HG03095 (cell line): ENCODE measurements at regions not wholly inside any gene's neighbourhood (a gene's known extent, or its start where the extent isn't known, plus 50 kb on each side); places are given as distances from the start of the nearest gene placed in this dataset.

Experiments used
- ATAC-seq: cut with Tn5 transposase; IDR thresholded peaks from one replicate; pipeline ENCODE4 v1.9.1; 2021; ENCODE audit warnings: moderate library complexity; ENCODE audit not compliant: unreplicated experiment

GRCh38 chr9:129390541-129390940, 212.5 kb upstream of the IER5L start:
- no peak for ATAC-seq

GRCh38 chr9:129387822-129388221, 209.8 kb upstream of the IER5L start:
- ATAC-seq, result no peak

- ATAC-seq, result no peak
Observed at GRCh38 chr9:129386812-129387177, 208.7 kb upstream of the IER5L start.

- ATAC-seq, result no peak
Observed at GRCh38 chr9:129385211-129385934, 207.3 kb upstream of the IER5L start.

- ATAC-seq, result no peak
Observed at GRCh38 chr9:129384491-129385210, 206.6 kb upstream of the IER5L start.

- ATAC-seq, result peak; percentile 84
Observed at GRCh38 chr9:129383561-129384490, 205.8 kb upstream of the IER5L start.

- peak; percentile 20 for ATAC-seq
Observed at GRCh38 chr9:129383019-129383560, 205.0 kb upstream of the IER5L start.

- no peak for ATAC-seq
Observed at GRCh38 chr9:129382281-129383018, 204.4 kb upstream of the IER5L start.

GRCh38 chr9:129381481-129381957, 203.5 kb upstream of the IER5L start:
- no peak for ATAC-seq

- ATAC-seq, result no peak
Observed at GRCh38 chr9:129380961-129381401, 202.9 kb upstream of the IER5L start.

- no peak for ATAC-seq
Observed at GRCh38 chr9:129379886-129380285, 201.8 kb upstream of the IER5L start.

- ATAC-seq, result no peak
Observed at GRCh38 chr9:129379181-129379836, 201.2 kb upstream of the IER5L start.

GRCh38 chr9:129377931-129378661, 200.0 kb upstream of the IER5L start:
- ATAC-seq, result no peak

- ATAC-seq, result no peak
Observed at GRCh38 chr9:129377181-129377580, 199.1 kb upstream of the IER5L start.

GRCh38 chr9:129375845-129376244, 197.8 kb upstream of the IER5L start:
- ATAC-seq, result no peak

GRCh38 chr9:129374651-129375050, 196.6 kb upstream of the IER5L start:
- ATAC-seq, result no peak

GRCh38 chr9:129374231-129374630, 196.2 kb upstream of the IER5L start:
- ATAC-seq, result no peak

GRCh38 chr9:129373361-129373760, 195.3 kb upstream of the IER5L start:
- no peak for ATAC-seq

GRCh38 chr9:129370770-129371169, 192.7 kb upstream of the IER5L start:
- ATAC-seq, result no peak
